Mesothelial cell of epicardium (in vitro differentiated cells): ENCODE measurements at regions not wholly inside any gene's neighbourhood (a gene's known extent, or its start where the extent isn't known, plus 50 kb on each side); places are given as distances from the start of the nearest gene placed in this dataset.
"Not testable (repeated sequence)": the region's sequence is repeated elsewhere in the genome, so short reads cannot be mapped to it uniquely, and the experiment has no call there.

Experiments
- DNase-seq, 2 experiments: peaks; one replicate each; pipeline ENCODE4 v3.0.0; 2021; ENCODE audit warnings: low spot score in 2 of 2; ENCODE audit not compliant: unreplicated experiment in 2 of 2
- H3K27ac Mint-ChIP-seq: 2 replicates; pipeline ENCODE4 v1.8.0; 2021; ENCODE audit warnings: mixed read lengths
- H3K27me3 Mint-ChIP-seq: 2 replicates; pipeline ENCODE4 v1.8.0; 2021; ENCODE audit warnings: low read depth, mixed read lengths
- H3K36me3 Mint-ChIP-seq: 2 replicates; pipeline ENCODE4 v1.8.0; 2021; ENCODE audit warnings: mixed read lengths
- H3K4me1 Mint-ChIP-seq: 2 replicates; pipeline ENCODE4 v1.8.0; 2021; ENCODE audit warnings: mixed read lengths
- H3K4me3 Mint-ChIP-seq: 2 replicates; pipeline ENCODE4 v1.8.0; 2021; ENCODE audit warnings: mild to moderate bottlenecking, moderate library complexity, mixed read lengths
- H3K9me3 Mint-ChIP-seq: 2 replicates; pipeline ENCODE4 v1.8.0; 2021; ENCODE audit warnings: mixed read lengths
- CTCF ChIP-seq: fragments of 200-600 bp; sonication (generic); IDR thresholded peaks from one replicate; pipeline ENCODE4 v1.5.0; 2021; ENCODE audit warnings: antibody characterized with exemption; ENCODE audit not compliant: unreplicated experiment

GRCh38 chr15:19973718-19974117 lies 567.9 kb downstream of the GOLGA6L6 start:
- no peak overlapping the region for H3K4me3 Mint-ChIP-seq
- H3K27me3 Mint-ChIP-seq: no peaks in the 10 kb centered on the region
- no peak for DNase-seq
- H3K36me3 Mint-ChIP-seq: no peaks in the 10 kb centered on the region
- no peaks in the 10 kb centered on the region for H3K4me1 Mint-ChIP-seq
- TF ChIP-seq CTCF: no peak
- H3K9me3 Mint-ChIP-seq: peaks cover 73% of the 10 kb centered on the region
- H3K27ac Mint-ChIP-seq: no peak overlapping the region

GRCh38 chr15:19972582-19972981 lies 569.0 kb downstream of the GOLGA6L6 start:
- not testable (repeated sequence) for H3K4me3 Mint-ChIP-seq, H3K27ac Mint-ChIP-seq, H3K27me3 Mint-ChIP-seq, H3K4me1 Mint-ChIP-seq, H3K36me3 Mint-ChIP-seq, DNase-seq
- H3K9me3 Mint-ChIP-seq: peaks cover 74% of the 10 kb centered on the region

GRCh38 chr15:19965574-19965973 lies 576.0 kb downstream of the GOLGA6L6 start:
- H3K4me3 Mint-ChIP-seq, H3K36me3 Mint-ChIP-seq, DNase-seq, H3K27ac Mint-ChIP-seq, H3K27me3 Mint-ChIP-seq, H3K4me1 Mint-ChIP-seq: not testable (repeated sequence)
- H3K9me3 Mint-ChIP-seq: peaks cover 69% of the 10 kb centered on the region

- H3K4me1 Mint-ChIP-seq, H3K27ac Mint-ChIP-seq, H3K4me3 Mint-ChIP-seq, H3K27me3 Mint-ChIP-seq, H3K36me3 Mint-ChIP-seq, DNase-seq: not testable (repeated sequence)
- peaks cover 66% of the 10 kb centered on the region for H3K9me3 Mint-ChIP-seq
Observed at GRCh38 chr15:19964480-19964879, 577.1 kb downstream of the GOLGA6L6 start.

GRCh38 chr15:19956124-19956796 lies 585.3 kb downstream of the GOLGA6L6 start:
- DNase-seq: no peak
- Mint-ChIP-seq H3K9me3 (peaks cover 53% of the 10 kb centered on the region), H3K36me3 (no peaks in the 10 kb centered on the region), H3K27ac (no peak overlapping the region), H3K27me3 (no peaks in the 10 kb centered on the region), H3K4me1 (no peaks in the 10 kb centered on the region), H3K4me3 (no peak overlapping the region)
- TF ChIP-seq CTCF: no peak

- Mint-ChIP-seq H3K4me1 (no peaks in the 10 kb centered on the region), H3K4me3 (no peak overlapping the region), H3K27me3 (no peaks in the 10 kb centered on the region), H3K36me3 (no peaks in the 10 kb centered on the region), H3K27ac (no peak overlapping the region), H3K9me3 (peaks cover 47% of the 10 kb centered on the region)
- no peak for DNase-seq
- TF ChIP-seq CTCF: no peak
Observed at GRCh38 chr15:19944261-19944888, 597.2 kb downstream of the GOLGA6L6 start.

GRCh38 chr15:19943515-19943914 lies 598.1 kb downstream of the GOLGA6L6 start:
- TF ChIP-seq CTCF: no peak
- Mint-ChIP-seq H3K4me1 (no peaks in the 10 kb centered on the region), H3K27ac (no peak overlapping the region), H3K36me3 (no peaks in the 10 kb centered on the region), H3K9me3 (peaks cover 47% of the 10 kb centered on the region), H3K27me3 (no peaks in the 10 kb centered on the region), H3K4me3 (no peak overlapping the region)
- no peak for DNase-seq

GRCh38 chr15:19903281-19903680 lies 638.3 kb downstream of the GOLGA6L6 start:
- not testable (repeated sequence) for H3K27ac Mint-ChIP-seq, H3K4me1 Mint-ChIP-seq, DNase-seq, H3K27me3 Mint-ChIP-seq, H3K4me3 Mint-ChIP-seq
- Mint-ChIP-seq H3K9me3 (peaks cover 30% of the 10 kb centered on the region), H3K36me3 (peaks cover 15% of the 10 kb centered on the region)

- H3K27me3 Mint-ChIP-seq, H3K4me3 Mint-ChIP-seq, H3K4me1 Mint-ChIP-seq, DNase-seq, H3K27ac Mint-ChIP-seq: not testable (repeated sequence)
- H3K9me3 Mint-ChIP-seq: peaks cover 32% of the 10 kb centered on the region
- peaks cover 16% of the 10 kb centered on the region for H3K36me3 Mint-ChIP-seq
Observed at GRCh38 chr15:19902388-19902787, 639.2 kb downstream of the GOLGA6L6 start.

GRCh38 chr15:19901414-19901813 lies 640.2 kb downstream of the GOLGA6L6 start:
- not testable (repeated sequence) for H3K4me1 Mint-ChIP-seq, H3K4me3 Mint-ChIP-seq, H3K27ac Mint-ChIP-seq, DNase-seq, H3K27me3 Mint-ChIP-seq
- Mint-ChIP-seq H3K9me3 (peaks cover 38% of the 10 kb centered on the region), H3K36me3 (peaks cover 16% of the 10 kb centered on the region)
